Hindlimb muscle (tissue), 1 donor: ENCODE measurements at regions not wholly inside any gene's neighbourhood (a gene's known extent, or its start where the extent isn't known, plus 50 kb on each side); places are given as distances from the start of the nearest gene placed in this dataset.
"Not testable (repeated sequence)": the region's sequence is repeated elsewhere in the genome, so short reads cannot be mapped to it uniquely, and the experiment has no call there.

Experiments used
- DNase-seq: peaks from one replicate; pipeline ENCODE4 v3.0.0-alpha.2; 2013

DNA sequence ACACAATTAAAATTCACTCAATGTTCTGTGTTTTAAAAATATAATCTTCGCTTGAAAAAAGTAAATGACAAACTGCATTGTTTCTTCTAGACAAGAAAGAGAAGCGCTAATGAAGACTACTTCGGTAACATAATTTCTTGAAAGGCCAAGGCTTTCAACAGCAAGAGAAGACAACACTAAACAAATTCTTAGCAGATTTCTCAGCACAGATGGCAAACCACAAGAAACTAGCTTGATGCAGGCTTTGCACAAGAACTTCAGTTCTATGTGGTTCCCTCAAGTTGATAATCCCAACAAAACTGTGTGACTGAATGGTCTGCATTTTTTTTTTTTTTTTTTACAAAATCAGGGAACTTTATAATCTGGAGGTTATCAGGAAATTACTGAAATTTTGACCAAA is 447.4 kb upstream of the NRSN1 start:
- no peak for DNase-seq

GRCh38 chr6:23681743-23682142 is 444.3 kb upstream of the NRSN1 start:
- DNase-seq, result no peak

GRCh38 chr6:23688650-23689049 is 437.4 kb upstream of the NRSN1 start:
- DNase-seq, result no peak

- no peak for DNase-seq
Measured at GRCh38 chr6:23690453-23691049, 435.5 kb upstream of the NRSN1 start.

- DNase-seq, result no peak
Measured at GRCh38 chr6:23692184-23692583, 433.8 kb upstream of the NRSN1 start.

- no peak for DNase-seq
Measured at GRCh38 chr6:23696992-23697391, 429.0 kb upstream of the NRSN1 start.

- DNase-seq, result no peak
Measured at GRCh38 chr6:23704479-23705052, 421.4 kb upstream of the NRSN1 start.

DNA sequence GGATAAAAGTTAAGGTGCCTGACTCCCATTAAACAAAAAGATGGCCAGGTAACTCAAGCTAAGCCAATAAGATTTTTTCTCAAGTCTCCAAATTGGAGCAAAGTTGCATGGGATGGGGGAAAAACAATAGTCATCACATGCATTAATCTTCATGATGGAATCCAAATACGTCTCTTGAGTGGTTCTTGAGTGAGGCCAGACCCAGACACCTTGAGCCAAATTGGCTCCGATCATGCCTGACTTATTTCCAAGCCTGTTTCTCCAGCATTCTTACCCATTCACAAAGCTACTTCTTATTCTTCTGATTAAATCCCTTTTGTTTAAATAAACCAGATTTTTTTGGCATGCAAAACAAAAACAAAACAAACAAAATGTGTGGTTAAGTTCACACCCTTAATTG is 420.3 kb upstream of the NRSN1 start:
- DNase-seq, result no peak

GRCh38 chr6:23712756-23713155 is 413.3 kb upstream of the NRSN1 start:
- DNase-seq, result no peak

GRCh38 chr6:23713211-23713610 is 412.8 kb upstream of the NRSN1 start:
- no peak for DNase-seq

DNA sequence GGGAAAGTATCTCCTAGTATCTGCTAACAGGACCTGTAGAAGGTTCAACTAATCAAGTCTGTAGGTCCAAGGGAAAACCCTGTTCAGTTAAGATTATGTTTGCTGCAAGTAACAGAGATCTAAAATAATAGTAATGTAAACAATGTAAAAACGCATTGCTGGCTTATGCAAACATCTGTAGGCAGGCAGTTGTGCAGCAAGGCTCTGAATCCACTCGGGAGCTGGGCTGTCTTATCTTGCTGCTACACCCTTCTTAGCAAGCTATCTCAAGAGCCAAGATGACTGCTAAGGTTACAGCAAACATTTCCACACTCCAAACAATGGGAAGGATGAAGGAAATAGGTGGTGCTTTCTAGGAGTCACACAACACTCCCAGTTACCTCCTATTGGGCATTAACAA is 397.3 kb upstream of the NRSN1 start:
- DNase-seq, result no peak

GRCh38 chr6:23731609-23732008 is 394.4 kb upstream of the NRSN1 start:
- DNase-seq, result no peak

GRCh38 chr6:23732521-23732920 is 393.5 kb upstream of the NRSN1 start:
- DNase-seq, result no peak

- DNase-seq, result no peak
Measured at GRCh38 chr6:23735151-23735550, 390.9 kb upstream of the NRSN1 start.

- DNase-seq, result no peak
Measured at GRCh38 chr6:23736577-23736976, 389.4 kb upstream of the NRSN1 start.

DNA sequence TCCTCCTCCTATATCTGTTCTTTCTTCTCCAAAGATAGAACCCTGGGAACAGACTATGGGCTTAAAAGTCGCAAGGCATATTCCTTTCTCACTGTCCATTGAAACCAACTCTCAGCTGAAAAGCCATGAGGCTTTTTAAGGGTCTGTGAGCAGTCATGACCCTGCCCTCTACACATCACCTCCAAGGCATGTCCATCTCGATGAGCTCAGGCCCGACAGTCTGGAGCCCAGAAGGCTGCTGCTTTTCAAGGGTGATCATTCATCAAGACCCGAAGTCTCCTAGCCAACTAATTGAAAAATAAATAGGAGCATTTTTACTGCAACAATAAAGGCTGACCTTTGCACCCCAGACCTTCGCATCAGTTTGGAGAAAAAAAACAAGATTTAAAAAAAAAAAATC is 378.8 kb upstream of the NRSN1 start:
- no peak for DNase-seq

- no peak for DNase-seq
Measured at GRCh38 chr6:23752414-23752813, 373.6 kb upstream of the NRSN1 start.

- DNase-seq, result no peak
Measured at GRCh38 chr6:23754197-23754596, 371.8 kb upstream of the NRSN1 start.

DNA sequence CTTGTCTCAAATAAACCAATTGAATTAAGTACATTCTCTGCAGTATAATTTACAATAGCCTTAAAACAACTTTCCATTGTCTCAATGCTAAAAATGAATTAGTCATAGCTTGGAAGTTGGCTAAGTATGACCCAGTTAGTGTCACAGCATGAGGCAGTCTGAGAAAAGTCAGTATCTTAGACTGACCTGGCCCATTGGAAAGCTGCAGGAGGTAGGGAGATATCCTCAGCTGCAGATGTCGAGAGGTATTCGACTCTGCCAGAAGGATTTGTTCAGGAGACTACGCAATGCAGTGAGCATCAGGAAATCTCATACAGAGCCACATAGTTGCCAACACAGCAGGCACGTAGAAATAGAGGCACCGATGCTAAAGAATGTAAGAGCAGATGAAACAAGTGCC is 350.9 kb upstream of the NRSN1 start:
- no peak for DNase-seq

DNA sequence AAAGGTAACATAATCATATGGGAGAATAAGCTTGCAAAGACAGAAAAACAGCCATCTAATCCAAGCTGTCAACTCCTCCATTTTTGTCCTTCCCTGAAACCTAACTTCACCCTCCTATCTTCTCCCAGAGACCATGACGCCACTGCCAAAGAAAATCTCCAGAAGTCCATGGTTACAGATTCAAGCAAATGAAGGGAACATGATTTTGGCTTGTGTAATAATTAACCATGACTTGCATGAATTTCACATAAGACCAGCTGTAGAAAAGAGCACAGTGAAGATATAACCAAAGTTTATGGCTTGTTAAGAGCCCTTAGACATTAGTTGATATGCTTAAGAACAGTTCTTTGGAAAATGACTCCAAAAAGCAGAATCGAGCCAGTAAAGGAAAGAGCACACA is 342.1 kb upstream of the NRSN1 start:
- no peak for DNase-seq

DNA sequence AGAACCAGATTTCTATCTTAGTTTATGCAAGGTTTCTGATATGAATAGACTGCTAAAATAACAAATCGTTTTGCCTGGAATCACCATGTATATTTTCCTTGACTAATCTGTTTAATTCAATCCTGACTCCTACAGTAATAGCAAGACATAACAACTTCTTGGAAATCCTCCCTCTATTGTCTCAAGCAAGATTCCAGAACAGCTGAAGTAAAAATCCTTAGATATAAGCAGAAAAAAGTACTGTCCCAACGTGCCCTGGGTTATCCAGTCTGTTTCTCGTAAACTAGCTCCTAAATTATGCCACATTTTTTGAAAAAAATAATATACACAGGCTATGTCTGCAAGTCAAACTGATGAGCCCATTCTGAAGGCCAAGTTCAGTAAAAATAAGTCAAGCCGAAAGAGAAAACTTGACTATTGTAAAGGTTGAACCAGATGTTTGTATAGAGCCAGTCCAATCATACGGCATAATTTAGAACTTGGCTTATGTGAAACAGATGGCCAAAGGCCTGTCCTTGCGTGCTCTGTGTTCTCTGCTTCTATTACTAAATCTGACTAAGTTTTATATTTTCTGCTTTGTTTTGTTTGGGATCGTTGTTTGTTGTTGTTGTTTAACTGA is 341.6 kb upstream of the NRSN1 start:
- peak; percentile 21 for DNase-seq

DNA sequence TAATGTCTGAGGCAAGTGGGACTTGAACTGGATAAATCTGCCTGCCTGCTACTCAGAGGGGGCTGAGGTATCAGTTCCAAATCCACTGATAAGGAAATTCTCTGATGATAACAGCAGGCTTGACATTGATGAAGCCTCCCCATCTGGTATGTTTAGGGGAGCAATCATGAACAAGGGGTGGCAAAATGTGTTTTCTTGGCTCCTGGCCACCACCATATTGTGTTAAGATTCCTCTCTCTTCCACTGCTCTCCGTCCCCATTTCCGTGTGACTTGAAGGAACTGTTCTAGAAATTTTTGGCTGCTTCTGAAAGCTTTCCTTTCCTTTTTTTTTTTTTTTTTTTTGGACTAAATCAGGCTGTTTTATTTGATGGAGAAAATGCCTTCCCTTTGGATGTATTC is 335.3 kb upstream of the NRSN1 start:
- no peak for DNase-seq

DNA sequence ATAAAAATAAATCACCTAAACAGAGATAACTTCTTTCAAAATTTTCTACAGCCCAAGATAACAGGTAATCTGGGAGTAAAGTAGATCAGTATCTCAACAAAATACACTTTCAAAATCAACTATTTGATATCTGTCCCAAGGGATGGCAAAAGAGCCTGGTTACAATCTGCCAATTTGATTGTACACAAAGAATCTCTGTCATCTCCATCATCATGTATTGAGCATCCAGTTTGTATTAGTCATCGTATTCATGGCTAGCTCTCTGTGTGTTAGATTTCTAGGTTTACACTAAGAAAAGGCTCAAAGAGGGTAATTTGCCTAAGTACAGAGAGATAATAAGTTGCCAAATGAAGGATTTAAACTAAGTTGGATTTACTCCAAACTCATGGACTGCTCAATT is 329.0 kb upstream of the NRSN1 start:
- DNase-seq, result no peak

DNA sequence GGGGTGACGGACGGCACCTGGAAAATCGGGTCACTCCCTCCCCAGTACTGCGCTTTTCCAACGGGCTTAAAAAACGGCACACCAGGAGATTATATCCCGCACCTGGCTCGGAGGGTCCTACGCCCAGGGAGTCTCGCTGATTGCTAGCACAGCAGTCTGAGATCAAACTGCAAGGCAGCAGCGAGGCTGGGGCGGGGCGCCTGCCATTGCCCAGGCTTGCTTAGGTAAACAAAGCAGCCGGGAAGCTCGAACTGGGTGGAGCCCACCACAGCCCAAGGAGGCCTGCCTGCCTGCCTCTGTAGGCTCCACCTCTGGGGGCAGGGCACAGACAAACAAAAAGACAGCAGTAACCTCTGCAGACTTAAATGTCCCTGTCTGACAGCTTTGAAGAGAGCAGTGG is 321.7 kb upstream of the NRSN1 start:
- not testable (repeated sequence) for DNase-seq

- DNase-seq, result not testable (repeated sequence)
Measured at GRCh38 chr6:23821141-23821540, 304.9 kb upstream of the NRSN1 start.
